OCI-LY1 (cell line): ENCODE measurements at regions not wholly inside any gene's neighbourhood (a gene's known extent, or its start where the extent isn't known, plus 50 kb on each side); places are given as distances from the start of the nearest gene placed in this dataset.

Experiments used
- H2AFZ ChIP-seq: fragments of 200-600 bp; sonication (generic), shearing (Covaris generic); 2 replicates; pipeline ENCODE4 v1.6.0; 2014; ENCODE audit warnings: antibody characterized with exemption, mild to moderate bottlenecking, low read length
- H3F3A ChIP-seq: fragments of 200-600 bp; sonication (generic), shearing (Covaris generic); 2 replicates; pipeline ENCODE4 v1.6.0; 2014; ENCODE audit warnings: mild to moderate bottlenecking, antibody characterized with exemption, low read length, moderate library complexity; ENCODE audit not compliant: insufficient read depth
- H3K27ac ChIP-seq: fragments of 200-600 bp; sonication (generic); 2 replicates; pipeline ENCODE4 v1.5.1; 2014; ENCODE audit warnings: low read length, mixed run types, mild to moderate bottlenecking, low read depth; ENCODE audit not compliant: poor library complexity, severe bottlenecking
- H3K27me3 ChIP-seq: fragments of 200-600 bp; sonication (generic); 2 replicates; pipeline ENCODE4 v1.6.0; 2014; ENCODE audit warnings: antibody characterized with exemption, mild to moderate bottlenecking, low read length, moderate library complexity; ENCODE audit not compliant: insufficient read depth
- H3K36me3 ChIP-seq: fragments of 200-600 bp; sonication (generic); 2 replicates; pipeline ENCODE4 v1.6.1; 2014; ENCODE audit warnings: mild to moderate bottlenecking, antibody characterized with exemption, low read length, moderate library complexity, mixed read lengths; ENCODE audit not compliant: insufficient read depth
- H3K4me1 ChIP-seq: fragments of 200-600 bp; sonication (generic); 2 replicates; pipeline ENCODE4 v1.5.1; 2014; ENCODE audit warnings: mild to moderate bottlenecking, low read length, moderate library complexity; ENCODE audit not compliant: insufficient read depth, severe bottlenecking
- H3K4me2 ChIP-seq: fragments of 200-600 bp; sonication (generic), shearing (Covaris generic); 2 replicates; pipeline ENCODE4 v1.6.1; 2014; ENCODE audit warnings: low read length
- H3K4me3 ChIP-seq: fragments of 200-600 bp; sonication (generic); 2 replicates; pipeline ENCODE4 v1.5.1; 2014; ENCODE audit warnings: low read length, low read depth, mild to moderate bottlenecking, mixed read lengths; ENCODE audit not compliant: poor library complexity, severe bottlenecking
- H3K79me2 ChIP-seq: fragments of 200-600 bp; shearing (Covaris generic); 2 replicates; pipeline ENCODE4 v1.6.1; 2016; ENCODE audit warnings: mixed run types, low read length, mixed read lengths; ENCODE audit not compliant: insufficient read depth
- H3K9ac ChIP-seq: fragments of 200-600 bp; sonication (generic), shearing (Covaris generic); 2 replicates; pipeline ENCODE4 v1.6.1; 2014; ENCODE audit warnings: mild to moderate bottlenecking, low read length, mixed read lengths
- H3K9me2 ChIP-seq: fragments of 200-600 bp; sonication (generic), shearing (Covaris generic); 2 replicates; pipeline ENCODE4 v1.6.1; 2014; ENCODE audit warnings: low read depth, mild to moderate bottlenecking, low read length, mixed read lengths
- H3K9me3 ChIP-seq: fragments of 200-600 bp; shearing (Covaris generic); 2 replicates; pipeline ENCODE4 v1.6.1; 2014; ENCODE audit warnings: low read length, mixed read lengths
- H4K20me1 ChIP-seq: fragments of 200-600 bp; sonication (generic), shearing (Covaris generic); 2 replicates; pipeline ENCODE4 v1.6.0; 2016; ENCODE audit warnings: mild to moderate bottlenecking, low read length; ENCODE audit not compliant: insufficient read depth
- CTCF ChIP-seq: fragments of 200-600 bp; sonication (generic), shearing (Covaris generic); IDR thresholded peaks from 2 replicates; pipeline ENCODE4 v1.5.1; 2017; ENCODE audit warnings: mild to moderate bottlenecking, antibody characterized with exemption, low read length, moderate library complexity, mixed read lengths
- EZH2 ChIP-seq: fragments of 200-600 bp; sonication (generic), shearing (Covaris generic); IDR thresholded peaks from 2 replicates; pipeline ENCODE4 v1.8.0; 2017; ENCODE audit warnings: borderline replicate concordance, mixed run types, mild to moderate bottlenecking, antibody characterized with exemption, low read length, moderate library complexity, mixed read lengths

GRCh38 chr4:175385797-175386196 lies 426.3 kb downstream of the GPM6A start:
- no peaks in the 10 kb centered on the region for H3K27me3 ChIP-seq
- peak overlapping the region; percentile 54; the same call in 1 of the 2 replicates for H3K9ac ChIP-seq
- TF ChIP-seq EZH2 (no peak), CTCF (no peak)
- H2AFZ ChIP-seq, result no peak overlapping the region
- no peaks in the 10 kb centered on the region for H4K20me1 ChIP-seq
- H3K27ac ChIP-seq, result peak overlapping the region; percentile 92
- peaks cover 39% of the 10 kb centered on the region for H3K4me1 ChIP-seq
- no peaks in the 10 kb centered on the region for H3K36me3 ChIP-seq
- H3K4me2 ChIP-seq, result peak overlapping the region; percentile 63; the same call in 1 of the 2 replicates
- H3K9me3 ChIP-seq, result no peaks in the 10 kb centered on the region
- no peaks in the 10 kb centered on the region for H3K79me2 ChIP-seq
- H3K4me3 ChIP-seq, result no peak overlapping the region
- no peaks in the 10 kb centered on the region for H3F3A ChIP-seq
- H3K9me2 ChIP-seq, result no peaks in the 10 kb centered on the region

GRCh38 chr4:175386776-175387507 lies 425.1 kb downstream of the GPM6A start:
- H3K9me3 ChIP-seq, result no peaks in the 10 kb centered on the region
- H2AFZ ChIP-seq, result peak overlapping the region; percentile 72

GRCh38 chr4:175394208-175394607 lies 417.9 kb downstream of the GPM6A start:
- H3K4me3 ChIP-seq, result no peak overlapping the region
- H3F3A ChIP-seq, result no peaks in the 10 kb centered on the region
- no peaks in the 10 kb centered on the region for H3K36me3 ChIP-seq
- H3K9me3 ChIP-seq, result peaks cover 4% of the 10 kb centered on the region; the same call in 1 of the 2 replicates
- no peak overlapping the region for H3K9ac ChIP-seq
- no peak overlapping the region for H3K27ac ChIP-seq
- H2AFZ ChIP-seq, result no peak overlapping the region
- H4K20me1 ChIP-seq, result no peaks in the 10 kb centered on the region
- H3K9me2 ChIP-seq, result no peaks in the 10 kb centered on the region
- no peaks in the 10 kb centered on the region for H3K27me3 ChIP-seq
- peaks cover 14% of the 10 kb centered on the region for H3K4me1 ChIP-seq
- no peak for TF ChIP-seq EZH2
- TF ChIP-seq CTCF, result no peak
- H3K79me2 ChIP-seq, result no peaks in the 10 kb centered on the region
- H3K4me2 ChIP-seq, result no peak overlapping the region

More at GRCh38 chr4:175386776-175387507, 425.1 kb downstream of the GPM6A start:
- Histone ChIP-seq H3K27ac (peak overlapping the region; percentile 92), H3K27me3 (no peaks in the 10 kb centered on the region), H3K9me2 (no peaks in the 10 kb centered on the region), H3K4me3 (peak overlapping the region; percentile 37), H3K4me2 (peak overlapping the region; percentile 63), H4K20me1 (no peaks in the 10 kb centered on the region), H3K36me3 (no peaks in the 10 kb centered on the region), H3K4me1 (peaks cover 39% of the 10 kb centered on the region), H3K9ac (peak overlapping the region; percentile 54), H3K79me2 (no peaks in the 10 kb centered on the region), H3F3A (no peaks in the 10 kb centered on the region)
- no peak for TF ChIP-seq EZH2
- no peak for TF ChIP-seq CTCF
